Gastrocnemius medialis (tissue), 4 donors: ENCODE measurements at regions not wholly inside any gene's neighbourhood (a gene's known extent, or its start where the extent isn't known, plus 50 kb on each side); places are given as distances from the start of the nearest gene placed in this dataset.

Experiments used
- CTCF ChIP-seq, 5 experiments: fragments of 450-650 bp in 3 of 5; fragments of 200-600 bp in 2 of 5; sonication (generic) in 2 of 5; IDR thresholded peaks in 4 of 5; conservative IDR thresholded peaks in 1 of 5; 1 replicate in 4 of 5; 2 replicates in 1 of 5; pipeline ENCODE4 v1.5.1; 2016 to 2019; ENCODE audit warnings: antibody characterized with exemption in 5 of 5, mild to moderate bottlenecking in 3 of 5, moderate library complexity in 3 of 5
- POLR2A ChIP-seq, 2 donors: fragments of 450-650 bp; IDR thresholded peaks; one replicate each; pipeline ENCODE4 v1.6.1; 2017; ENCODE audit warnings: antibody characterized with exemption in 2 of 2, mild to moderate bottlenecking in 2 of 2, moderate library complexity in 2 of 2

- TF ChIP-seq CTCF (IDR thresholded peaks at IDR 0.05 in 4 of 5, conservative IDR thresholded peaks at IDR 0.05 in 1 of 5) (no peak), POLR2A (IDR thresholded peaks at IDR 0.05) (no peak)
These were observed 90.5 kb upstream of the CCDC160 start for GRCh38 chrX:134146493-134146892.
